Activated CD8-positive, alpha-beta T cell treated with anti-CD3 and anti-CD28 coated beads for 36 hours (primary cell): ENCODE measurements at regions not wholly inside any gene's neighbourhood (a gene's known extent, or its start where the extent isn't known, plus 50 kb on each side); places are given as distances from the start of the nearest gene placed in this dataset.

Source experiments
- ATAC-seq: fragments of 200-7000 bp; cut with Tn5 transposase; one replicate; pipeline ENCODE4 v1.10.0; 2021; ENCODE audit warnings: mild to moderate bottlenecking, moderate library complexity
- CTCF ChIA-PET: fragments of 350-600 bp; sonication (Branson Sonifier 250); formaldehyde crosslinking; loops from one replicate; lab custom pipeline; 2021; ENCODE audit warnings: antibody characterized with exemption; lab: Charles Lee
- POLR2A ChIA-PET: fragments of 350-600 bp; sonication (Branson Sonifier 250); formaldehyde crosslinking; loops from one replicate; lab custom pipeline; 2021; ENCODE audit warnings: antibody characterized with exemption; lab: Charles Lee
- DNase-seq: peaks from one replicate; pipeline ENCODE4 v3.0.0-alpha.2; 2020
- H3K27ac Mint-ChIP-seq: one replicate; pipeline ENCODE4 v1.8.0; 2021; ENCODE audit warnings: mild to moderate bottlenecking, mixed read lengths
- H3K27me3 Mint-ChIP-seq: one replicate; pipeline ENCODE4 v1.8.0; 2021; ENCODE audit warnings: mixed read lengths
- H3K36me3 Mint-ChIP-seq: one replicate; pipeline ENCODE4 v1.8.0; 2021; ENCODE audit warnings: low read depth, mixed read lengths
- H3K4me1 Mint-ChIP-seq: one replicate; pipeline ENCODE4 v1.8.0; 2021; ENCODE audit warnings: low read depth, mixed read lengths
- H3K4me3 Mint-ChIP-seq: one replicate; pipeline ENCODE4 v1.8.0; 2021; ENCODE audit warnings: mild to moderate bottlenecking, moderate library complexity, mixed read lengths
- H3K9me3 Mint-ChIP-seq: one replicate; pipeline ENCODE4 v1.8.0; 2021; ENCODE audit warnings: mixed read lengths
- CTCF ChIP-seq: fragments of 200-600 bp; IDR thresholded peaks from one replicate; pipeline ENCODE4 v1.8.0; 2022; ENCODE audit warnings: antibody characterized with exemption, mild to moderate bottlenecking
- intact Hi-C: fragments of 100-400 bp; cut with micrococcal nuclease; formaldehyde crosslinking; loops from one replicate; pipeline ENCODE4 v1.10.0; 2022

- TF ChIP-seq CTCF, result no peak
- Mint-ChIP-seq H3K27me3 (peaks cover 4% of the 10 kb centered on the region), H3K36me3 (no peaks in the 10 kb centered on the region), H3K27ac (no peak overlapping the region), H3K9me3 (no peaks in the 10 kb centered on the region), H3K4me3 (no peak overlapping the region), H3K4me1 (no peaks in the 10 kb centered on the region)
- no peak for DNase-seq
- intact Hi-C loops, result no loop called here
- ChIA-PET CTCF (interaction anchor here (0.8 kb wide), 1 partner anchor 19 kb away, joined by 3 read pairs; no protein-coding TSS in a partner anchor), POLR2A (no interaction called here)
- ATAC-seq, result no peak
Measured at GRCh38 chr12:67006610-67007009, 262.5 kb upstream of the CAND1 start.

DNA sequence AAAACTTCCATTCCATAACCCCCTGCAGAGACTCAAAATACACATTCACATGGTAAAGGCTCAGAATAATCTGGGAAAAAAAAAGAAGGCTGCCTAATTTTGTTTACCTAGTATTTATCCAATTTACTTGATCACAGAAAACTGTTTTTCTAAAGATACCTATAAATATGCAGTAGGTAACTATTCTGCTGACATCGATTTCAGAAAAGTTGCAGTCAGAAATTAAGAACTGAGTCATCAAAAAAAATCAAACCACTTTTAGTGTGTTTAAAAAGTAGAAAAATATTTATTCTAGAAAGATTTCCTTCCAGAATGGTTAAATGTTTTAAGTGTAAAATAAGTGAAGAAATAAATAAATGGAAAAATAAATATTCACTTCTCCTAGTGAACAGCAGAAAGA lies 254.5 kb upstream of the CAND1 start:
- no peak for ATAC-seq
- no peaks in the 10 kb centered on the region for H3K27me3 Mint-ChIP-seq
- no peak overlapping the region for H3K4me3 Mint-ChIP-seq
- no peaks in the 10 kb centered on the region for H3K4me1 Mint-ChIP-seq
- intact Hi-C loops, result no loop called here
- CTCF ChIA-PET, result no interaction called here
- no peaks in the 10 kb centered on the region for H3K36me3 Mint-ChIP-seq
- POLR2A ChIA-PET, result no interaction called here
- no peak overlapping the region for H3K27ac Mint-ChIP-seq
- DNase-seq, result no peak
- H3K9me3 Mint-ChIP-seq, result no peaks in the 10 kb centered on the region
- no peak for TF ChIP-seq CTCF

DNA sequence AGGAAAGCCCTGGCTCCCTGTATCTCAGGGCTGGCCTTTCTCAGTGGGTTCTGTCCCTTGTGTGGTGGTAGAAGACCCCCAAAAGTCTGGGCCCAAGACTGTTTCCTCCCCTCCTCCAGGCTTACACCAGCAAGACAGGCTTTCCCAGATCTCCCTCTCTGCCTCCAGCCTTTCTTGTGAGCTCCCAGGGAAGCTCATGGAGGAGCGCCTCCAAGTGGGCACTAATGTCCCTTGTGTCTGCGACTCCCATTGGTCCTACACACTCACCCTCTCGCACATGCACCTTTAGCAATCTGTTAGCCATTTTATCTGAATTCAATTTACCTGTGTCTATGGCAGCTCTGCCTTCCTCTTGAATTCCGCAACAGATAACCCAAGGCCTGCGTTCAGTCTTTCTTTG lies 251.1 kb upstream of the CAND1 start:
- H3K27ac Mint-ChIP-seq, result no peak overlapping the region
- no peaks in the 10 kb centered on the region for H3K36me3 Mint-ChIP-seq
- ChIA-PET POLR2A (no interaction called here), CTCF (no interaction called here)
- no peak overlapping the region for H3K4me3 Mint-ChIP-seq
- ATAC-seq (no peak), DNase-seq (no peak)
- H3K27me3 Mint-ChIP-seq, result no peaks in the 10 kb centered on the region
- H3K9me3 Mint-ChIP-seq, result no peaks in the 10 kb centered on the region
- no peaks in the 10 kb centered on the region for H3K4me1 Mint-ChIP-seq
- no peak for TF ChIP-seq CTCF
- intact Hi-C loops, result no loop called here

DNA sequence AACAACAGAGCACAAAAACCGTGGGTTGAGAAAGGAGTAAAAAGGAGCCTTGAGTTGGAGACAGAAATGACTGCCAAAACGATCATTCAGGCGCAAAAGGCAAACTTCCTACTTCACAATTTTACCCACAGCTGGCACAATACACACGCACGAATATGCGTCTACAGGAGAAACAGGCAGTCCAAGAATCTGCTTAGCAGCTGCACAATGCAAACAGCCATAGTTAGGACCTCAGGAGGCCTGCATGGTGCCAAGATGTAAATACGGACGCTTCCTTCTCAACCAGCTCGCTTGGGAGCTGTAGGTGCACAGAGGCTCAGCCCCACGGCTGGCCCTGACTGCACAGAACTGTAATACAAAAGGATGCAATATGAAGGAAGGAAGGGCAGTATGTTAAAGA lies 250.1 kb upstream of the CAND1 start:
- no peaks in the 10 kb centered on the region for H3K9me3 Mint-ChIP-seq
- DNase-seq, result no peak
- ChIA-PET POLR2A (no interaction called here), CTCF (no interaction called here)
- intact Hi-C loops, result no loop called here
- TF ChIP-seq CTCF, result no peak
- no peaks in the 10 kb centered on the region for H3K4me1 Mint-ChIP-seq
- H3K27ac Mint-ChIP-seq, result no peak overlapping the region
- no peaks in the 10 kb centered on the region for H3K36me3 Mint-ChIP-seq
- no peak overlapping the region for H3K4me3 Mint-ChIP-seq
- peaks cover 3% of the 10 kb centered on the region for H3K27me3 Mint-ChIP-seq
- ATAC-seq, result no peak

GRCh38 chr12:67025543-67026114 lies 243.5 kb upstream of the CAND1 start:
- DNase-seq (peak; percentile 62), ATAC-seq (peak; percentile 61)
- CTCF ChIA-PET, result interaction anchor here (0.7 to 2.2 kb wide), 16 partner anchors 10 to 243 kb away, joined by 3 to 11 read pairs (median 3); no protein-coding TSS in a partner anchor
- intact Hi-C loops, result no loop called here
- POLR2A ChIA-PET, result no interaction called here
- Mint-ChIP-seq H3K4me1 (no peaks in the 10 kb centered on the region), H3K36me3 (no peaks in the 10 kb centered on the region), H3K4me3 (no peak overlapping the region), H3K27ac (no peak overlapping the region), H3K27me3 (peaks cover 10% of the 10 kb centered on the region), H3K9me3 (no peaks in the 10 kb centered on the region)
- peak; percentile 90 for TF ChIP-seq CTCF
